HepG2 (cell line): ENCODE measurements at regions not wholly inside any gene's neighbourhood (a gene's known extent, or its start where the extent isn't known, plus 50 kb on each side); places are given as distances from the start of the nearest gene placed in this dataset.

Experiments
- ARNT ChIP-seq: fragments of 450-650 bp; IDR thresholded peaks from 2 replicates; pipeline ENCODE4 v1.6.1; 2017
- MEF2D ChIP-seq: sonication (generic); formaldehyde crosslinking; IDR thresholded peaks from 2 replicates; pipeline ENCODE4 v1.5.1; 2020; ENCODE audit warnings: mild to moderate bottlenecking, missing genetic modification reagents
- MZF1 ChIP-seq: sonication (generic); formaldehyde crosslinking; IDR thresholded peaks from 2 replicates; pipeline ENCODE4 v1.8.1; 2023; ENCODE audit warnings: mild to moderate bottlenecking, missing genetic modification reagents, borderline replicate concordance
- PRDM4 ChIP-seq: sonication (generic); formaldehyde crosslinking; IDR thresholded peaks from 2 replicates; pipeline ENCODE4 v1.9.0; 2021; ENCODE audit warnings: missing genetic modification reagents, borderline replicate concordance
- REXO4 ChIP-seq: sonication (generic); formaldehyde crosslinking; IDR thresholded peaks from 2 replicates; pipeline ENCODE4 v1.8.0; 2022; ENCODE audit warnings: missing genetic modification reagents, mild to moderate bottlenecking, borderline replicate concordance
- SETDB1 ChIP-seq: sonication (generic); formaldehyde crosslinking; IDR thresholded peaks from 2 replicates; pipeline ENCODE4 v1.5.1; 2020; ENCODE audit warnings: missing genetic modification reagents, mild to moderate bottlenecking, borderline replicate concordance
- SP140L ChIP-seq: sonication (generic); formaldehyde crosslinking; IDR thresholded peaks from 2 replicates; pipeline ENCODE4 v1.4.0; 2020; ENCODE audit warnings: missing genetic modification reagents, borderline replicate concordance
- ZBTB43 ChIP-seq: sonication (generic); formaldehyde crosslinking; conservative IDR thresholded peaks from 2 replicates; pipeline ENCODE4 v1.4.0; 2020; ENCODE audit warnings: missing genetic modification reagents
- ZFP36 ChIP-seq: fragments of 150-350 bp; IDR thresholded peaks from 2 replicates; pipeline ENCODE4 v1.6.1; 2018; ENCODE audit warnings: borderline replicate concordance, low read length, low read depth; ENCODE audit not compliant: partially characterized antibody
- ZNF670 ChIP-seq: sonication (generic); formaldehyde crosslinking; IDR thresholded peaks from 2 replicates; pipeline ENCODE4 v1.8.0; 2022; ENCODE audit warnings: mild to moderate bottlenecking, missing genetic modification reagents, borderline replicate concordance
- ZNF790 ChIP-seq: sonication (generic); formaldehyde crosslinking; IDR thresholded peaks from 2 replicates; pipeline ENCODE4 v1.8.0; 2022; ENCODE audit warnings: missing genetic modification reagents, mild to moderate bottlenecking, borderline replicate concordance

GRCh38 chr1:99137554-99138206, 126.6 kb upstream of the PLPPR4 start:
- TF ChIP-seq MEF2D (no peak), ARNT (no peak), SETDB1 (CRISPR knock-in tag) (no peak), SP140L (CRISPR knock-in tag) (no peak), REXO4 (CRISPR knock-in tag) (no peak), PRDM4 (CRISPR knock-in tag) (no peak), ZNF670 (CRISPR knock-in tag) (no peak), MZF1 (CRISPR knock-in tag) (no peak), ZFP36 (no peak), ZBTB43 (CRISPR knock-in tag) (no peak), ZNF790 (CRISPR knock-in tag) (no peak)
